ENCODE measurements at regions not wholly inside any gene's neighbourhood (a gene's known extent, or its start where the extent isn't known, plus 50 kb on each side); places are given as distances from the start of the nearest gene placed in this dataset.

DNA sequence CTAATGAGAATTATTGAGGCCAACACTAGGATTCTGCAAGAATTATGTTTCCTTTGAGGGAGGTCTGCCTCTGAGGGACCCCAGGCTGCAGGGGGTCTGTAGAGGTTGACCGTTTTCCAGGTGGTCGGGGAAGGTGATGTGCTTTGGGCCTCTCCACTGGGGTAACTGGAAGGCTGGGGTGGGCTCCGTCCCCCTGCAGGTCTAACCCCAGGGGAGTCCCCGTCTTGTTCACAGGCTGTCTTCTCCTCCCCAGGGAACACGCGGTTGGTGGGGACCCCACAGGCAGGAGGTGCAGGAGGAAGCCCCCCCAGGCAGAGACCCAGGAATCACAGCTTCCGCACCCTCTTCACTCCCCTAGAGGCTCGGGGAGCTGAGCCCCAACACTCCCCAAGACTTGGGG, 726.4 kb downstream of the BRD1 start:
- TF ChIP-seq CTCF (IDR thresholded peaks at IDR 0.05; ENCODE audit: low read length) (no peak), EZH2 (optimal IDR thresholded peaks at IDR 0.05; ENCODE audit: low read depth, low read length) (no peak), EZH2phosphoT487 (IDR thresholded peaks at IDR 0.05; ENCODE audit: low read length) (no peak)

All from MM.1S (cell line).